Esophagus squamous epithelium (tissue), 4 donors: ENCODE measurements at regions not wholly inside any gene's neighbourhood (a gene's known extent, or its start where the extent isn't known, plus 50 kb on each side); places are given as distances from the start of the nearest gene placed in this dataset.

Experiments
- POLR2A ChIP-seq, 4 donors: fragments of 450-650 bp; IDR thresholded peaks; one replicate each; pipeline ENCODE4 v1.6.1; 2017; ENCODE audit warnings: antibody characterized with exemption in 4 of 4, mild to moderate bottlenecking in 4 of 4, moderate library complexity in 3 of 4
- TF ChIP-seq, protein P1 (sequence below), 6 experiments: fragments of 450-650 bp in 4 of 6; fragments of 200-600 bp in 2 of 6; sonication (generic) in 2 of 6; IDR thresholded peaks; one replicate each; pipeline ENCODE4 v1.5.1; 2016 to 2019; ENCODE audit warnings: antibody characterized with exemption in 6 of 6, mild to moderate bottlenecking in 4 of 6, moderate library complexity in 4 of 6

DNA sequence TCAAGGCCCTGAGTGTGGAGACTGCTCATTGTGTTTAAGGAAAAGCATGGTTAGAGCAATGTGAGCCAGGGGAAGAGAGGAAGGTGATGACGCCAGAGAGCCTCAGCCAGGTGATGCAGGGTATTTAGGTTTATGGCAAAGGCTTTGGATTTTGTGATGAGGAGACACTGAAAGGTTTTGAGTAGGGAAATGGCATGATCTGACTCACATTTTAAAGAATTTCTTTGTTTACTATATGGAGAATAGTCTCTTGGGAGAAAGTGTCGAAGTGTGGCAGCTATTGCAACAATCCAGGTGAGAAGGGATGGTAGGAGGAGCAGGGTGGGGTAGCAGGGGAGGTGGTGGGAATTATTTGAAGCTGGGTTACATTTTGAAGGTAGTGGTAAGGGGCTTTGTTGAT, 293.4 kb upstream of the IGFBP7 start:
- TF ChIP-seq POLR2A (IDR thresholded peaks at IDR 0.05), result no peak
- TF ChIP-seq, protein P1, sequence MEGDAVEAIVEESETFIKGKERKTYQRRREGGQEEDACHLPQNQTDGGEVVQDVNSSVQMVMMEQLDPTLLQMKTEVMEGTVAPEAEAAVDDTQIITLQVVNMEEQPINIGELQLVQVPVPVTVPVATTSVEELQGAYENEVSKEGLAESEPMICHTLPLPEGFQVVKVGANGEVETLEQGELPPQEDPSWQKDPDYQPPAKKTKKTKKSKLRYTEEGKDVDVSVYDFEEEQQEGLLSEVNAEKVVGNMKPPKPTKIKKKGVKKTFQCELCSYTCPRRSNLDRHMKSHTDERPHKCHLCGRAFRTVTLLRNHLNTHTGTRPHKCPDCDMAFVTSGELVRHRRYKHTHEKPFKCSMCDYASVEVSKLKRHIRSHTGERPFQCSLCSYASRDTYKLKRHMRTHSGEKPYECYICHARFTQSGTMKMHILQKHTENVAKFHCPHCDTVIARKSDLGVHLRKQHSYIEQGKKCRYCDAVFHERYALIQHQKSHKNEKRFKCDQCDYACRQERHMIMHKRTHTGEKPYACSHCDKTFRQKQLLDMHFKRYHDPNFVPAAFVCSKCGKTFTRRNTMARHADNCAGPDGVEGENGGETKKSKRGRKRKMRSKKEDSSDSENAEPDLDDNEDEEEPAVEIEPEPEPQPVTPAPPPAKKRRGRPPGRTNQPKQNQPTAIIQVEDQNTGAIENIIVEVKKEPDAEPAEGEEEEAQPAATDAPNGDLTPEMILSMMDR (IDR thresholded peaks at IDR 0.05), result no peak
